NB4 (cell line): ENCODE measurements at regions not wholly inside any gene's neighbourhood (a gene's known extent, or its start where the extent isn't known, plus 50 kb on each side); places are given as distances from the start of the nearest gene placed in this dataset.

Experiments used
- DNase-seq: peaks from one replicate; pipeline ENCODE4 v3.0.0; 2010; ENCODE audit warnings: low read depth
- H3K4me3 ChIP-seq: one replicate; pipeline ENCODE4 v1.5.1; 2011; ENCODE audit warnings: mild to moderate bottlenecking, low read depth, low read length, moderate library complexity
- MYC ChIP-seq: IDR thresholded peaks from 2 replicates; pipeline ENCODE4 v1.6.1; 2011; ENCODE audit warnings: low read depth, low read length
- POLR2A ChIP-seq: IDR thresholded peaks from 2 replicates; pipeline ENCODE4 v1.6.1; 2011; ENCODE audit warnings: mild to moderate bottlenecking; ENCODE audit not compliant: insufficient read length; ENCODE audit errors: extremely low read depth
- TF ChIP-seq, protein P1 (sequence below): IDR thresholded peaks from one replicate; pipeline ENCODE4 v1.5.1; 2012; ENCODE audit warnings: low read depth, low read length
- TF ChIP-seq, protein P2 (sequence below): IDR thresholded peaks from 2 replicates; pipeline ENCODE4 v1.6.1; 2011; ENCODE audit warnings: low read depth, low read length

DNA sequence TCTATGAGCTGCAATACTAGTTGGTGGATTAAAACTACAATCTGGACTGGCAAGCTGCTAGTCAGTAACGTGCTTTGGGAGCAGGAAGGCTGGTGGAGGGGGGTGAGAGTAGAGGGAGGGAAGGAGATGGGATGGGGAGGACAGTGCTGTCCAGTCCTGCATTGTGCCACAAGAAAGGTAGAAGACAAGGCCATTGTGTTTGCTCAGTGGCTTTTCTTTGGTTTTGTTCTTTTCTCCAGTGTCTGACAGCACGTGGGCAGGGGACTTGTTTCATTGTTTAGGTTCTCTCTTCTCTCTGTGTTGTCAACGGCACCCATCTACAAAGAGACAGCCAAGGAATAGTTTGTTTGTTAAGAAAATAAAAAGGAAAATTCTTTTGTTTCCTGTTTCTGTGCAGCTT, 362.8 kb upstream of the PLXNA2 start:
- no peak for DNase-seq
- TF ChIP-seq, protein P1, sequence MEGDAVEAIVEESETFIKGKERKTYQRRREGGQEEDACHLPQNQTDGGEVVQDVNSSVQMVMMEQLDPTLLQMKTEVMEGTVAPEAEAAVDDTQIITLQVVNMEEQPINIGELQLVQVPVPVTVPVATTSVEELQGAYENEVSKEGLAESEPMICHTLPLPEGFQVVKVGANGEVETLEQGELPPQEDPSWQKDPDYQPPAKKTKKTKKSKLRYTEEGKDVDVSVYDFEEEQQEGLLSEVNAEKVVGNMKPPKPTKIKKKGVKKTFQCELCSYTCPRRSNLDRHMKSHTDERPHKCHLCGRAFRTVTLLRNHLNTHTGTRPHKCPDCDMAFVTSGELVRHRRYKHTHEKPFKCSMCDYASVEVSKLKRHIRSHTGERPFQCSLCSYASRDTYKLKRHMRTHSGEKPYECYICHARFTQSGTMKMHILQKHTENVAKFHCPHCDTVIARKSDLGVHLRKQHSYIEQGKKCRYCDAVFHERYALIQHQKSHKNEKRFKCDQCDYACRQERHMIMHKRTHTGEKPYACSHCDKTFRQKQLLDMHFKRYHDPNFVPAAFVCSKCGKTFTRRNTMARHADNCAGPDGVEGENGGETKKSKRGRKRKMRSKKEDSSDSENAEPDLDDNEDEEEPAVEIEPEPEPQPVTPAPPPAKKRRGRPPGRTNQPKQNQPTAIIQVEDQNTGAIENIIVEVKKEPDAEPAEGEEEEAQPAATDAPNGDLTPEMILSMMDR, result no peak
- TF ChIP-seq POLR2A, result no peak
- TF ChIP-seq, protein P2, sequence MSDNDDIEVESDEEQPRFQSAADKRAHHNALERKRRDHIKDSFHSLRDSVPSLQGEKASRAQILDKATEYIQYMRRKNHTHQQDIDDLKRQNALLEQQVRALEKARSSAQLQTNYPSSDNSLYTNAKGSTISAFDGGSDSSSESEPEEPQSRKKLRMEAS, result no peak
- no peak for TF ChIP-seq MYC
- no peak overlapping the region for H3K4me3 ChIP-seq

DNA sequence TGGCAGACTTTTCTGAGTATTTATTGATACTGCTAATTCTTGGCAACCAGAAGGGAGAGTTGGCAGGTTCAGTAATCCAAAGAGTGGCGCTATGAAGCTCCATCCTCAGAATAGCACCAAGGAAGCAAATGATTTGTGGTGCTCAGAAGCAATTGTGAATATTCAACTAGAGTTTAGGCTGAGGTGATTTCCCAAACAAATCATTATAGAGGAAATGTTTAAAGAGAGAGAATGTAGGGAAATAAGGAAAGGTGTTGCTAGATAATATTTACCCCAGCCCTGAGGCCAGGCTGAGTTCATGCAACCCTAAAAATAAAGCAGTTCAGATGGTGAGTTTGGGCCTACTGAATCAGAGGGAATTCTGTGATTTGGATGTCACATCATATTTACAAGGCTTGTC, 363.4 kb upstream of the PLXNA2 start:
- DNase-seq, result no peak
- no peak for TF ChIP-seq MYC
- TF ChIP-seq, protein P2, result no peak
- no peak overlapping the region for H3K4me3 ChIP-seq

DNA sequence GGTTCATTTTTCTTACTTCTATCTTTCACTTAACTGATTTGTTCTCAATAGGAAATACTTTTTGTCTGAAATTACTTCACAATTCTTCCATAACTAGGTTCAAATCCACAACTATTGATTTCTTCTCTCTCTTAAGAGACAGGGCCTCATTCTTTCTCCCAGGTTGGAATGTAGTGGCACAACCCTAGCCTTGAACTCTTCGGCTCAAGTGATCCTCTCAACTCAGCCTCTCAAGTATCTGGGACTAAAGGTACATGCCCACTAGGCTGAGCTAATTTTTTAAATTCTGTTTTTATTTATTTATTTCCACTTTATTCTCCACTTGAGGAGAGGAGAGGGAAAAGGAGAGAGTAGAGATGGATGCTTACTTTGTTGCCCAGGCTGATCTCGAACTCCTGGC, 370.4 kb upstream of the PLXNA2 start:
- H3K4me3 ChIP-seq, result no peak overlapping the region
- TF ChIP-seq, protein P2, result no peak
- TF ChIP-seq MYC, result no peak
- no peak for TF ChIP-seq POLR2A
- TF ChIP-seq, protein P1, result no peak
- no peak for DNase-seq

DNA sequence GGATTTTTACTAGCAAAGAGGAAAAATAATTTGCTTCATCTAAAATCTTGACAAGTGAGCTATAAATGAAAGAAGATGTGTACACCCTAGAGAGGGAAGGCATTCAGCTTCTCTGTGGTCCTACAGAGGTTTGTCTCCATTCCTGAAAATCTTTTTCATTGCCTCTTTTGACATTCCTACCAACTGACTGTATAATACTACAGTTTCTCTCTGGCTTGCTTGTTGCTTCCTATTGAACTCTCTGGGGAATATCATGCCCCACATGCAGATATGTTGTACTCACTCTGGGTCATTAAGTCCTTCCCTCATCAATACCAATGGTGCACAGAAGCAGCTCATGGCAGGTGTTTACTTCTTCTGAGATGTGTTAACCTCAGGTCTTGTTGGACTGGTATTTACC, 371.2 kb upstream of the PLXNA2 start:
- H3K4me3 ChIP-seq, result no peak overlapping the region
- DNase-seq, result no peak
- TF ChIP-seq, protein P2, result no peak
- TF ChIP-seq, protein P1, result no peak
- TF ChIP-seq MYC, result no peak
- no peak for TF ChIP-seq POLR2A

DNA sequence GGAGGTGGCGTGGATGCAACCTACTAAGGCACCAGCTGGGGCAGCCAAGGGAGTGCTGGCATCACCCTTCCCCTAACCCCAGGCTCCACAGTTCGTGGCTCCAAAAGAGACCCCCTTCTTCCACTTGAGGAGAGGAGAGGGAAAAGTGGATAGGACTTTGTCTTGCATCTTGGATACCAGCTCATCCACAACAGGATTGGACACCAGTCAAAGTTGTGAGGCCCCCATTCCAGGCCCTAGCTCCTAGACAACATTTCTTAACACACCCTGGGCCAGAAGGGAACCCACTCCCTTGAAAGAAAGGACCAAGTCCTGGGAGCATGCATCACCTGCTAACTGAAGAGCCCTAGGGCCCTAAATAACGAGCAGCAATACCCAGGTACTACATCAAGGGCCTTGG, 372.6 kb upstream of the PLXNA2 start:
- H3K4me3 ChIP-seq, result no peak overlapping the region
- no peak for DNase-seq
- TF ChIP-seq, protein P1, result no peak
- TF ChIP-seq POLR2A, result no peak
- TF ChIP-seq MYC, result no peak
- TF ChIP-seq, protein P2, result no peak

DNA sequence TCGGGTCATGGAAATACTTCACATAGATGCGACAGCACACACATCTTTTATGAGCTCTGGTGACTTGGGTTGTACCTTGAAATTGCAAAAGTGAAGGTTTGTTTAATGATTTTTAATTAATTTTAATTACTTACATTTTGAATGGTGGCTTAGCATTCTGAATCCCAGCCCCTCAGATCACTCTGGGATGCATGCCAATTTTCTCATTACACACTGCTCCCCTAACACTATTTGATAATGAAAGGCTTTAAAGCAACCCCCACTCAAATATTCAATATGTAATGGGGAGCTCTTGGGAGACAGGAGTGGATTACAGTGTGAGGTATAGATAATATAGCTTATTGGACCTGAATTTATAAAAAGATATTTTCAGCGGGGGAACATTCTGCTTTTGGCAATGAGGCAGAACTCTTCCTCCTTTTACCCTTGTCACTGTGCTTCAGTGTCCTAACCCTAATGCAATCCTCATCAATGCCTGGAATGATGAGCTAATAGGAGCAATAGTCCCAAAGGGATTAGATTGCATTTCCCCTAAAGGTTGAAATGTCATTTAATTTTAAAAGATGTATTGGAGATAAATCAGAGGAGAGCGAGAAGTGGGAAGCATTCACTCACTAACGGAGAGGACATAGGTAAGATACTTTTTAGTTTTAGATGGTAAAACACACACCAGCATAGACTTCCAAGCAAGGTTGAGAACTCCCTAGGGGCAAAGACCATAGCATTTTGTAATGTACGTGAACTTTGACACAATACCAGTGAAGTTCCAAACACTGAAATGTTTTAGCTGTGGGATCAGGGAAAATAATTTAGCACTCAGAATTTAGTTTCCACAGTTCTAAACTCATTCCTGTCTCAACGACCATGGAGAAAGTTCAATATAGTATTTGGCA, 384.1 kb upstream of the PLXNA2 start:
- TF ChIP-seq, protein P2, result no peak
- no peak for TF ChIP-seq POLR2A
- TF ChIP-seq, protein P1, result no peak
- TF ChIP-seq MYC, result no peak
- H3K4me3 ChIP-seq, result no peak overlapping the region
- no peak for DNase-seq
